ENCODE measurements at regions not wholly inside any gene's neighbourhood (a gene's known extent, or its start where the extent isn't known, plus 50 kb on each side); places are given as distances from the start of the nearest gene placed in this dataset.
"Not testable (repeated sequence)": the region's sequence is repeated elsewhere in the genome, so short reads cannot be mapped to it uniquely, and the experiment has no call there.

- DNase-seq (ENCODE audit: low read depth in 2 of 2), result peak; percentile 71 to 72
These were observed 62.6 kb upstream of the CDR2 start for GRCh38 chr16:22436823-22437652.

- not testable (repeated sequence) for DNase-seq (ENCODE audit: low read depth in 2 of 2)
These were observed 62.0 kb upstream of the CDR2 start for GRCh38 chr16:22436326-22436822.

GRCh38 chr16:22431314-22431713, 56.9 kb upstream of the CDR2 start:
- not testable (repeated sequence) for DNase-seq (ENCODE audit: low read depth in 2 of 2)

GRCh38 chr16:22428654-22429053, 54.2 kb upstream of the CDR2 start:
- DNase-seq (ENCODE audit: low read depth in 2 of 2), result no peak

- DNase-seq (ENCODE audit: low read depth in 2 of 2), result no peak
These were observed 53.1 kb upstream of the CDR2 start for GRCh38 chr16:22427556-22427955.

GRCh38 chr16:22425847-22426246, 51.4 kb upstream of the CDR2 start:
- no peak for DNase-seq (ENCODE audit: low read depth in 2 of 2)

- peak; percentile 23 to 40 for DNase-seq (ENCODE audit: low read depth in 2 of 2)
These were observed 50.8 kb upstream of the CDR2 start for GRCh38 chr16:22425036-22425801.

- peak; percentile 10 to 48 for DNase-seq (ENCODE audit: low read depth in 2 of 2)
These were observed 49.9 kb upstream of the CDR2 start for GRCh38 chr16:22424161-22424937.

Data from lung microvascular endothelial cell (primary cell).